ENCODE measurements at regions not wholly inside any gene's neighbourhood (a gene's known extent, or its start where the extent isn't known, plus 50 kb on each side); places are given as distances from the start of the nearest gene placed in this dataset.

DNA sequence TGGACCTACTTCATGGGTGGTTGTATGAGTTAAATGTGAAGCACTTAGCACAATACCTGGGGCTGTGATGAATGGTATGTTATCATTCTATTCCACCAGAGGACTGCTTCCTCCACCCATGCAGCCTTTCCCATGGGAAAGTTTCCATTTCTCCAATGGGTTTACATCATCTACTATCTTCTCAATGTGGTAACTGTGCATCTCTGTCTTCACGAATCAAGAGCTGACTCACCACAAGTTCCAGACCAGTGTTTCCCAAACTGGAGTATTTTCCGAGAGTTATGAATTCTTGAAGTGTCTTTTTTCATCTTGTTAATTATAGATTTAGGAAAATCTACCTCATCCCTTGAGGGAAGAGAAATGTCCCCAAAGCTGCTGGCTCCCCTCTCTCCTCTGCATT lies 182.8 kb downstream of the UNC5CL start:
- Histone ChIP-seq H3K27ac (no peak overlapping the region), H3K36me3 (no peaks in the 10 kb centered on the region), H3K4me1 (no peaks in the 10 kb centered on the region), H3K27me3 (no peaks in the 10 kb centered on the region), H3K9me3 (no peaks in the 10 kb centered on the region), H3K4me3 (no peak overlapping the region)
- WGBS, 2 donors: 76 to 91% methylated on average over 2 of the region's 2 CpGs
- no peak for DNase-seq
- no peak for FAIRE-seq
- intact Hi-C loops (cut with DNase I): no loop called here
- ATAC-seq: no peak
- TF ChIP-seq, protein P1, sequence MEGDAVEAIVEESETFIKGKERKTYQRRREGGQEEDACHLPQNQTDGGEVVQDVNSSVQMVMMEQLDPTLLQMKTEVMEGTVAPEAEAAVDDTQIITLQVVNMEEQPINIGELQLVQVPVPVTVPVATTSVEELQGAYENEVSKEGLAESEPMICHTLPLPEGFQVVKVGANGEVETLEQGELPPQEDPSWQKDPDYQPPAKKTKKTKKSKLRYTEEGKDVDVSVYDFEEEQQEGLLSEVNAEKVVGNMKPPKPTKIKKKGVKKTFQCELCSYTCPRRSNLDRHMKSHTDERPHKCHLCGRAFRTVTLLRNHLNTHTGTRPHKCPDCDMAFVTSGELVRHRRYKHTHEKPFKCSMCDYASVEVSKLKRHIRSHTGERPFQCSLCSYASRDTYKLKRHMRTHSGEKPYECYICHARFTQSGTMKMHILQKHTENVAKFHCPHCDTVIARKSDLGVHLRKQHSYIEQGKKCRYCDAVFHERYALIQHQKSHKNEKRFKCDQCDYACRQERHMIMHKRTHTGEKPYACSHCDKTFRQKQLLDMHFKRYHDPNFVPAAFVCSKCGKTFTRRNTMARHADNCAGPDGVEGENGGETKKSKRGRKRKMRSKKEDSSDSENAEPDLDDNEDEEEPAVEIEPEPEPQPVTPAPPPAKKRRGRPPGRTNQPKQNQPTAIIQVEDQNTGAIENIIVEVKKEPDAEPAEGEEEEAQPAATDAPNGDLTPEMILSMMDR (IDR thresholded peaks at IDR 0.05): no peak

DNA sequence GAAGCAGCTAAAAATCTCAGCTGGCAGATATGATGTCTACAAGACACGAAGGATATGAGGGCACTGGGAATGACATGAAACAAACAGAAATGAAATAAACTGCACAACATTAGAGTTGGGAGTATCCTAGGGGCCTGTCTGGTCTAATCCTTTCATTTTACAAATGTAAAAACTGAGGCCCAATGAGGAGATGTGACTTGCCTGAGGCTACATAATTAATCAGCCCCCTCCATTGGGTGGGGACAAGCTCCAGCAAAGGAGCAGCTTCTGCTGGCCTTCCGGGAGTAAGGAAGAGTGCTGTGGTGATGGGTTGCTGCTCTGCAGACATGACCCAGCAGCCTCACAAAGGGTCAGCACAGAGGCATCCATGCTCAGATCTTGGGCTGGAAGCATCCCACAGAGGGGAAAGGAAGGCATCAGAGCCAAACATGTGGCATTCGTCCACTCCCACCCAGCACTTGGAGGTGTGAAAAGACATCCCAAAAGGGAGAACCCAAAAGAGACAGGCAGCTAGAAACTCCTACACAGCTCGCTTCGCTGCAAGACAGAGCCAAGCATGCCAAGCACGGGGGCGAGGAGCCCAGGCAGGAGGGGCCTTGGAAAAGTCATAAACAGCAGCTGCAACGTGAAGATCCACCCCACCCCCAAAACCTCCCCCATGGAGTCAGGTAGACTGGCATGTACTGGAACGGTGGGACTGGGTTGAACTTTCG lies 183.7 kb downstream of the UNC5CL start:
- ATAC-seq (no peak), DNase-seq (no peak), FAIRE-seq (no peak)
- Histone ChIP-seq H3K9me3 (no peaks in the 10 kb centered on the region), H3K4me1 (no peaks in the 10 kb centered on the region), H3K27me3 (no peaks in the 10 kb centered on the region), H3K4me3 (no peak overlapping the region), H3K27ac (no peak overlapping the region), H3K36me3 (no peaks in the 10 kb centered on the region)
- WGBS, 2 donors: 75 to 81% methylated on average over 10 of the region's 10 CpGs
- TF ChIP-seq, protein P1 (IDR thresholded peaks at IDR 0.05): no peak
- intact Hi-C loops (cut with DNase I): no loop called here

DNA sequence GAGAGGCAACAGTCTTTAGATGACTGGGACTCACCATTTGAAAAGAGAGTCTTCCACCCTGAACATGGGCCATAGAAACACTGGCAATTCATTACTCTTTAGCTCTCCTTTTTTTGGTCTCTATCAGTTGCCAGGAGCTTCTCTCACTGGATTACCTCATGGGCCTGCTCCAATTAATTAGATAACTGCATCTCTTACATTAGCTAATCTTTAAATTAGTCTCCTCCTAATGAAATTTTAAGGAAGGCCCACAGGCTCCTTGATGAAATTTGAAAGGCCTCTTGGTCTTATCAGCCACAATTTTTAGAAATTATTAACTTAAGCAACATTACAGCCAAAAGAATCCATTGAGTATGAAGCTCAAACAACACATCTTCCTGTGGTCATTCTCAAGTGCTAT lies 184.4 kb downstream of the UNC5CL start:
- H3K9me3 ChIP-seq: no peaks in the 10 kb centered on the region
- no peak overlapping the region for H3K4me3 ChIP-seq
- H3K27ac ChIP-seq: no peak overlapping the region
- H3K27me3 ChIP-seq: no peaks in the 10 kb centered on the region
- H3K4me1 ChIP-seq: no peaks in the 10 kb centered on the region
- FAIRE-seq (no peak), DNase-seq (no peak), ATAC-seq (no peak)
- no peaks in the 10 kb centered on the region for H3K36me3 ChIP-seq
- intact Hi-C loops (cut with DNase I): no loop called here
- TF ChIP-seq, protein P1 (IDR thresholded peaks at IDR 0.05): no peak

DNA sequence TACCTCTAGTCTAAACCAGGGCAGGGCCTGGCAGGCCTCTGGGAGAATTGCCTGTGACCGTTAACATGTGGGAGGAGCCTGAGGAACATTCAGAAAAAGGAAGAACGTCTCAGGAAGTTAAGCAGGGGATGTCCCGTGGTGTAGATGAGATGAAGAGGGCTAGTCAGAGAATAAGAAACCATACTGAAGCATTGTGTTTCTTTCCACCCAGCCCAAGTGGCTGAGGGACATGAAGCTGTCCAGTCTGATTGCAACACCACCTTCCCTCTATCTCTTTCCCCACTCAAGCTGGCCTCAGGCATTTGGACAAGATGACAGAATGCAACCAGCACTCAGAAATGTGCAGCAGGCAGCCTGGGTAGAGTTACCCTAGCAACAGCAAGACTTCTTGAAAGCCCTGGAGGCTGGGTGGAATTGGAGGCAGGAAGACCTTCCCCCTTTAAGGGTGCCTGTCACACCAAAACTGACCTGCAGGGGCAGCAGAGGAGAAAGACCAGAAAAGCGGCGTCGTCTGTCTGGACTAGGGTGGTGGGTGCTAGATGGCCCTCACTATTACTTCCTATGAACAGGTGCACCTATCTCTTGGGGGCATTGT lies 186.1 kb downstream of the UNC5CL start:
- FAIRE-seq (no peak), DNase-seq (peak in 1 of 6 donors; percentile 16), ATAC-seq (peak in 1 of 4 donors; percentile 53)
- Histone ChIP-seq H3K27ac (no peak overlapping the region), H3K4me3 (no peak overlapping the region), H3K9me3 (no peaks in the 10 kb centered on the region), H3K4me1 (no peaks in the 10 kb centered on the region), H3K27me3 (no peaks in the 10 kb centered on the region), H3K36me3 (no peaks in the 10 kb centered on the region)
- 40 to 72% methylated on average over 6 of the region's 6 CpGs for WGBS, 2 donors
- intact Hi-C loops (cut with DNase I): no loop called here
- TF ChIP-seq, protein P1 (IDR thresholded peaks at IDR 0.05): peak in 1 of 4 donors; percentile 36

DNA sequence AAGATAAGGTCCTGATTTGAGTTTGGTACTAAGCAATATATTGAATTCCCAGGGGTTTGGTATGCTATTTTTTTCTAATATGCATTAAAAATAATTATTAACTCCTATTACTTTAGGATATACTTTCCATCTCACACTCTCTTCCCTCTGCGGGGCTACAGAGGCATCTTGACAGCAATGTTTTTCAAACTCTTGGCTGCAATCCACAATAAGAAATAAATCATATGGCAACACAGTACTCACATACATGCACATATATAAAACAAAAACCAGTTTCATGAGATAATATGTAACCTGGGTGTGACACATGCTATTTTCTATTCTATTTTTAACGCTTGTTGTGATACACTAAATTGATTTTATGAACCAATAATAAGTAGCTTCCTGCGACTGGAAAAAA lies 189.5 kb downstream of the UNC5CL start:
- Histone ChIP-seq H3K36me3 (no peaks in the 10 kb centered on the region), H3K4me3 (no peak overlapping the region), H3K9me3 (no peaks in the 10 kb centered on the region), H3K27me3 (no peaks in the 10 kb centered on the region), H3K4me1 (no peaks in the 10 kb centered on the region), H3K27ac (no peak overlapping the region)
- no peak for FAIRE-seq
- no peak for DNase-seq
- no peak for ATAC-seq
- TF ChIP-seq, protein P1 (IDR thresholded peaks at IDR 0.05): no peak
- WGBS, 2 donors: 71 to 80% methylated on average over 3 of the region's 3 CpGs
- intact Hi-C loops (cut with DNase I): no loop called here

Data from pancreas (tissue), 10 donors.